ENCODE measurements at regions not wholly inside any gene's neighbourhood (a gene's known extent, or its start where the extent isn't known, plus 50 kb on each side); places are given as distances from the start of the nearest gene placed in this dataset.

DNA sequence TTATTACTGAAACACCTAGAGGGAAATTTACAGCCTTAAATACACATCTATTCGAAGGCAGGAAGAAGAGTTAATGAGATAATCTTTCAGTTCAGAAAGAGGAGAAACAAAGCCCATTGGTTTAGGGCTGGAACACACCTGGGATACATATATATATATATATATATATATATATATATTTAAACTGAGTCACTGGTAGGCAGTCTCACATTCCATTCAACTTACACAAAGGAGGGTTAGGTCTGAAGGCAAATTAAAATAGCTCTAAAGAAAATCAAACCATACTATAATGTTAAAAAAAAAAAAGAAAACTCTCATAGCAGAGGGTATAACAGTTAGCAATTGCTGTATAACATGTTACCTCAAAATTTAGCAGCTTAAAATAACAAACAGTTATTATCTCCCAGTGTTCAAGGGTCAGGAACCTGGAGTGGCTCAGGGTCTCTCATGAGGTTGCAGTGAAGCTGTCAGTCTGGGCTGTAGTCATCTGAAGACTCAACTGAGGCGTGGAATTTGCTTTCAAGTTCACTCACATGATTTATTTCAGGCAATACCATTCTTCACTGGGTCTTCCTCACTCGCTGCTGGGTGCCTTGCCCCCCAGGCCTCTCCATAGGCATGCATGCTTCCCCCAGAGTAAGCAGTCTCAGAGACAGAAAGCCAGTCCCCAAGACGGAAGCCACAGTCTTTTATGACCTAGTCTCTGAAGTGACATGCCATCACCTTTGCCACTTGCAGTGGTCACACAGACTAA, 332.8 kb downstream of the NSG2 start:
- H2AK5ac ChIP-seq (ENCODE audit: low read depth, low read length) = no peak overlapping the region
- H2AFZ ChIP-seq (ENCODE audit: low read length) = no peak overlapping the region
- no peak overlapping the region for H3K56ac ChIP-seq (replicated peaks; ENCODE audit: insufficient read length, low read depth, low read length)
- H3K23me2 ChIP-seq (ENCODE audit: low read depth, low read length) = peaks cover 3% of the 10 kb centered on the region; the same call in 1 of the 2 replicates
- H3K4me1 ChIP-seq (replicated peaks in 1 of 4; ENCODE audit: control insufficient read depth in 3 of 4, insufficient read depth in 4 of 4, low read length in 3 of 4) = peaks cover 0 to 2% (median 0%) of the 10 kb centered on the region in 4 experiments; a peak in 1 of 7 replicates
- H4K5ac ChIP-seq (ENCODE audit: insufficient read length, low read depth, low read length) = no peak overlapping the region
- no peak overlapping the region for H3K4me3 ChIP-seq (ENCODE audit: extremely low read depth in 1 of 4, insufficient read depth in 2 of 4, low read depth in 3 of 4, low read length in 4 of 4)
- no peak overlapping the region for H3K18ac ChIP-seq (ENCODE audit: extremely low read depth, low read length)
- H3K27me3 ChIP-seq (replicated peaks in 1 of 4; ENCODE audit: control insufficient read depth in 3 of 4, extremely low read depth in 1 of 4, insufficient read depth in 3 of 4, low read length in 3 of 4) = no peaks in the 10 kb centered on the region
- no peaks in the 10 kb centered on the region for H4K20me1 ChIP-seq (replicated peaks in 1 of 2; ENCODE audit: control insufficient read depth in 1 of 2, insufficient read depth in 2 of 2, low read length in 2 of 2)
- no peaks in the 10 kb centered on the region for H3K36me3 ChIP-seq (ENCODE audit: control insufficient read depth in 2 of 4, insufficient read depth in 4 of 4, low read length in 3 of 4)
- no peaks in the 10 kb centered on the region for H3K79me2 ChIP-seq (ENCODE audit: control insufficient read depth in 1 of 2, insufficient read depth in 2 of 2, low read length in 2 of 2)
- H3K9me3 ChIP-seq (ENCODE audit: insufficient read depth in 2 of 2, low read depth in 1 of 2, low read length in 1 of 2) = peaks cover 0 to 2% of the 10 kb centered on the region in 2 experiments; a peak in 1 of 4 replicates
- no peak for TF ChIP-seq JUN (IDR thresholded peaks at IDR 0.05; ENCODE audit: low read depth, low read length)
- no peak overlapping the region for H2BK20ac ChIP-seq (ENCODE audit: low read length)
- no peak overlapping the region for H4K8ac ChIP-seq (ENCODE audit: extremely low read depth, insufficient read depth, low read length)
- H3K9ac ChIP-seq (replicated peaks in 1 of 4; ENCODE audit: extremely low read depth in 1 of 4, low read depth in 3 of 4, low read length in 3 of 4) = no peak overlapping the region
- FAIRE-seq (no peak), DNase-seq (ENCODE audit: low read depth in 1 of 2, low spot score in 2 of 2) (no peak)
- ChIA-PET CTCF (ENCODE audit: partially characterized antibody) (no interaction called here), POLR2A (ENCODE audit: partially characterized antibody) (interaction anchor here (0.7 kb wide), 1 partner anchor 256 kb away, joined by 4 read pairs; no protein-coding TSS in a partner anchor)
- no peak overlapping the region for H3K4me2 ChIP-seq (ENCODE audit: insufficient read depth in 1 of 2, low read depth in 2 of 2, low read length in 2 of 2)
- no peak overlapping the region for H3K4ac ChIP-seq (replicated peaks; ENCODE audit: insufficient read length, low read depth, low read length)
- no peaks in the 10 kb centered on the region for H3K79me1 ChIP-seq (ENCODE audit: low read depth, low read length)
- WGBS, 2 experiments (ENCODE audit: extremely low coverage in 1 of 2, insufficient coverage in 1 of 2, insufficient read length in 1 of 2, insufficient replicate concordance in 2 of 2, low coverage in 1 of 2, low lambda C conversion rate in 2 of 2, missing lambda C conversion rate in 1 of 2) = 95% methylated on average over 4 of the region's 4 CpGs; no CpG with 5 or more reads in 1 of the 2 experiments
- H4K91ac ChIP-seq (replicated peaks; ENCODE audit: insufficient read length, low read length) = no peak overlapping the region
- H3K14ac ChIP-seq (ENCODE audit: insufficient read length) = no peak overlapping the region
- no peak overlapping the region for H3K27ac ChIP-seq (ENCODE audit: low read depth, low read length)
- no peak overlapping the region for H2BK120ac ChIP-seq (replicated peaks; ENCODE audit: low read depth, low read length)
- H2BK5ac ChIP-seq (ENCODE audit: low read depth, low read length) = no peak overlapping the region
- H3K23ac ChIP-seq (ENCODE audit: insufficient read length) = no peak overlapping the region
- no peak overlapping the region for H2BK12ac ChIP-seq (ENCODE audit: low read depth, low read length)
- no peak overlapping the region for H2BK15ac ChIP-seq (ENCODE audit: low read length)
